Endothelial cell of umbilical vein (primary cell): ENCODE measurements at regions not wholly inside any gene's neighbourhood (a gene's known extent, or its start where the extent isn't known, plus 50 kb on each side); places are given as distances from the start of the nearest gene placed in this dataset.

ENCODE experiments used
- CTCF ChIP-seq, 2 donors: IDR thresholded peaks; 1 replicate in 1 of 2; 2 replicates in 1 of 2; pipeline ENCODE4 v1.5.1; 2011; ENCODE audit warnings: low read length in 2 of 2, mild to moderate bottlenecking in 2 of 2, moderate library complexity in 2 of 2, control low read depth in 1 of 2, inconsistent platforms in 1 of 2, low read depth in 1 of 2; ENCODE audit not compliant: insufficient read depth in 1 of 2; ENCODE audit errors: extremely low read depth in 1 of 2
- EZH2 ChIP-seq: IDR thresholded peaks from 2 replicates; pipeline ENCODE4 v1.6.1; 2012; ENCODE audit warnings: borderline replicate concordance, low read depth, mild to moderate bottlenecking, moderate library complexity, low read length, inconsistent platforms; ENCODE audit not compliant: severe bottlenecking
- MAX ChIP-seq: IDR thresholded peaks from 2 replicates; pipeline ENCODE4 v1.6.1; 2011; ENCODE audit not compliant: insufficient read depth, insufficient read length
- POLR2A ChIP-seq: IDR thresholded peaks from 2 replicates; pipeline ENCODE4 v1.6.1; 2012; ENCODE audit warnings: low read depth, mild to moderate bottlenecking, control low read depth, low read length
- POLR2AphosphoS5 ChIP-seq: IDR thresholded peaks from 2 replicates; pipeline ENCODE4 v1.6.1; 2012; ENCODE audit warnings: low read depth, mild to moderate bottlenecking, control low read depth, low read length, moderate library complexity; ENCODE audit not compliant: insufficient read depth

DNA sequence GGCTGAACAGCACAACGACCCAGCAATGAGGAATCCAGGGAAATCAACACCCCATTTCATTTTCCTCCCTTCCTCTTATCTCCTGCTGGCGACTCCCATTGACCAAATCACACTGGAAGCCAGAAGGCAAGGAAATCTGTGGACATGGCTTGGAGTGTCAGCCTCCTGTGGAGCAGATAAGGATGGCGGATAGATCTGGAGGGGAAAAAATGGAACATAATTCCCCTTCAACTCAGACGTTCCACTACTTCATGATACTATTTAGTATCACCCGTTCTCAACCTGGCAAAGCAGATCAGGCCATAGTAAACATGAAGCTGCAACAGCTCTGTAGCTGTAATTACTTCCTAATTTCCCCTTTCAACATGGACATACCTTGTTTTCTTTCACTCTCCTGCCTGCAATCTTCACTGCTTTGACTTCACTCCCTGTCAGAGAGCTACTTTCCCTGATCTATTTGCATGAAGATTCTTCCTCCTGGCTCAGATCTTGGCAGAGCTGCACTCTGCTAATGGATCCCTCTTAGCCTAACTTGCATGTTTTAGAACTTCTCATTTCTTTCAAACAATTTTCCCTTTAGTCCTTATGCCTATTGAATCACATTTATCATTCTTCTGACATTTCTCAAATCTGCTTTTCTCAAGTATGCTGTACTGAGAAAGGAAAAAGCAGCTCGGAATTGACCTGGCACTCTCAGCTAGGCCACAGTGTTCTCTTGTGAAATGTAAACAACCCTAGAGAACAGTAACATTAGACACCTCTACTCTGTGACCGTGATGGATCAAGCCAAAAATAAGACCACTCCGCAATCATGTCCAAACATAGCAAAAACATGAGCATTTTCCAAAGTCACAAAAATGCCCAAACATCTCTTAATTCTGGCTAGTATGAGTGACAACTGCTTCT, 135.1 kb downstream of the ETNK1 start:
- TF ChIP-seq EZH2 (no peak), POLR2AphosphoS5 (no peak), CTCF (IDR thresholded peaks at IDR 0.05; ENCODE audit: extremely low read depth in 1 of 2, insufficient read depth in 1 of 2, low read depth in 1 of 2, low read length in 2 of 2) (no peak), POLR2A (no peak), MAX (no peak)
